Keratinocyte (primary cell): ENCODE measurements at regions not wholly inside any gene's neighbourhood (a gene's known extent, or its start where the extent isn't known, plus 50 kb on each side); places are given as distances from the start of the nearest gene placed in this dataset.

ENCODE experiments used
- EZH2 ChIP-seq: IDR thresholded peaks from one replicate; pipeline ENCODE4 v1.6.1; 2012; ENCODE audit warnings: inconsistent platforms, mild to moderate bottlenecking, low read length, moderate library complexity
- TF ChIP-seq, protein P1 (sequence below), 3 experiments: IDR thresholded peaks in 1 of 3; conservative IDR thresholded peaks in 1 of 3; optimal IDR thresholded peaks in 1 of 3; 2 replicates in 2 of 3; 3 replicates in 1 of 3; pipeline versions ENCODE3 to v1.5.1; 2011; ENCODE audit warnings: low read length in 3 of 3, mild to moderate bottlenecking in 3 of 3, moderate library complexity in 2 of 3, control low read depth in 1 of 3, inconsistent platforms in 1 of 3; ENCODE audit not compliant: insufficient read depth in 2 of 3; ENCODE audit errors: extremely low read depth in 1 of 3

DNA sequence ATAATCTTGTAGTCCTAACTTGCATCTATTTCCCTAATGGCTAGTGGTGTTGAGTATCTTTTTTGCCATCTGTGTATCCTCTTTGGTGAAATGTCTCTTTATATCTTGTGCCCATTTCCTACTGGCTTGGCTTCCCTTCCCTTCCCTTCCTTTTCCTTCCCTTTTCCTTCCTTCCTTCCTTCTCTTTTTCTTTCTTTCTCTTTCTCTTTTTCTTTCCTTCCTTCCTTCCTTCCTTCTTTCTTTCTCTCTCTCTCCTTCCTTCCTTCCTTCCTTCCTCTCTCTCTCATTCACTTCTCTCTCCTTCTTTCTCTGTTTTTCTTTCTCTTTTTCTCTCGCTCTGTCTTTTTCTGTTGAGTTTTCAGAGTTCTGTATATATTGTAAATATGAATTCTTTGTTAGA is 61.5 kb upstream of the SLC4A4 start:
- TF ChIP-seq, protein P1, sequence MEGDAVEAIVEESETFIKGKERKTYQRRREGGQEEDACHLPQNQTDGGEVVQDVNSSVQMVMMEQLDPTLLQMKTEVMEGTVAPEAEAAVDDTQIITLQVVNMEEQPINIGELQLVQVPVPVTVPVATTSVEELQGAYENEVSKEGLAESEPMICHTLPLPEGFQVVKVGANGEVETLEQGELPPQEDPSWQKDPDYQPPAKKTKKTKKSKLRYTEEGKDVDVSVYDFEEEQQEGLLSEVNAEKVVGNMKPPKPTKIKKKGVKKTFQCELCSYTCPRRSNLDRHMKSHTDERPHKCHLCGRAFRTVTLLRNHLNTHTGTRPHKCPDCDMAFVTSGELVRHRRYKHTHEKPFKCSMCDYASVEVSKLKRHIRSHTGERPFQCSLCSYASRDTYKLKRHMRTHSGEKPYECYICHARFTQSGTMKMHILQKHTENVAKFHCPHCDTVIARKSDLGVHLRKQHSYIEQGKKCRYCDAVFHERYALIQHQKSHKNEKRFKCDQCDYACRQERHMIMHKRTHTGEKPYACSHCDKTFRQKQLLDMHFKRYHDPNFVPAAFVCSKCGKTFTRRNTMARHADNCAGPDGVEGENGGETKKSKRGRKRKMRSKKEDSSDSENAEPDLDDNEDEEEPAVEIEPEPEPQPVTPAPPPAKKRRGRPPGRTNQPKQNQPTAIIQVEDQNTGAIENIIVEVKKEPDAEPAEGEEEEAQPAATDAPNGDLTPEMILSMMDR (optimal IDR thresholded peaks at IDR 0.05 in 1 of 3, IDR thresholded peaks at IDR 0.05 in 1 of 3, conservative IDR thresholded peaks at IDR 0.05 in 1 of 3; ENCODE audit: extremely low read depth in 1 of 3, insufficient read depth in 2 of 3, low read length in 3 of 3), result no peak
- no peak for TF ChIP-seq EZH2
